ENCODE measurements at regions not wholly inside any gene's neighbourhood (a gene's known extent, or its start where the extent isn't known, plus 50 kb on each side); places are given as distances from the start of the nearest gene placed in this dataset.

DNA sequence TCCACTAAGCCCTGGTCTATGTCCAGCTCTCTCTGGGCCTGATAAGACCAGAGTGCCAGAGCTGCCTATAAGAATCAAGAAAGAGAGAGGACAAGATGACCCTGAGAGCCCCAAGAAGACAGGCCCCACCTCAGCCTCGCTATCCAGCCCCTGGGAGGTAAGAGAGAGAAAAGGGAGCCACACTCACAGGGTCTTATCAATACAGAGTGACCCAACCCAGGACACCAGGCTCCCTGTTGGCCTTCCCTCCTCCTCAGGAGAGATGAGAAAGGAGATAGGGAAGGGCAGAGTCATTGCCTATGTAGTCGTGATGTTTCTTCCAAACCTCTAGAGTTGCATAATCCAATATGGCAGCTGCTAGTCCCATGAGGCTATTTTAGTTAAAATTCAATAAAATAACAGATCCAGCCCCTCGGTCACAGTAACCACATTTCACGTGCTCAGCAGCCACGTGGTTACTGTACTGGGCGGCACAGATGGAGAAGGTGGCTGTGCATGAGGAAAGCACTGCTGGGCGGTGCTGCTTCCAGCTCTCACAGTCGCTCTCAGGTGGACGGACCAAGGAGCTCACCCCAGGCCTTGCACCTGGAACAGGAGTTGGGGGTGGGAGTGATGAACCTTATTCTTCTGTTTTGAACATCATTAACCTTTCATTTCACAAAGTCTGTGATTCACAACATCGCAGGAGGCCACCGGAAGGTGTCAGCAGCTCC lies 525.8 kb downstream of the SHQ1 start:
- Mint-ChIP-seq H3K27me3 (ENCODE audit: unreplicated experiment) (no peaks in the 10 kb centered on the region), H3K27ac (ENCODE audit: unreplicated experiment) (no peak overlapping the region), H3K36me3 (ENCODE audit: unreplicated experiment) (no peaks in the 10 kb centered on the region), H3K9me3 (ENCODE audit: unreplicated experiment) (no peaks in the 10 kb centered on the region), H3K4me3 (ENCODE audit: unreplicated experiment) (no peak overlapping the region), H3K4me1 (ENCODE audit: unreplicated experiment) (peaks cover 29% of the 10 kb centered on the region)
- TF ChIP-seq, protein P1, sequence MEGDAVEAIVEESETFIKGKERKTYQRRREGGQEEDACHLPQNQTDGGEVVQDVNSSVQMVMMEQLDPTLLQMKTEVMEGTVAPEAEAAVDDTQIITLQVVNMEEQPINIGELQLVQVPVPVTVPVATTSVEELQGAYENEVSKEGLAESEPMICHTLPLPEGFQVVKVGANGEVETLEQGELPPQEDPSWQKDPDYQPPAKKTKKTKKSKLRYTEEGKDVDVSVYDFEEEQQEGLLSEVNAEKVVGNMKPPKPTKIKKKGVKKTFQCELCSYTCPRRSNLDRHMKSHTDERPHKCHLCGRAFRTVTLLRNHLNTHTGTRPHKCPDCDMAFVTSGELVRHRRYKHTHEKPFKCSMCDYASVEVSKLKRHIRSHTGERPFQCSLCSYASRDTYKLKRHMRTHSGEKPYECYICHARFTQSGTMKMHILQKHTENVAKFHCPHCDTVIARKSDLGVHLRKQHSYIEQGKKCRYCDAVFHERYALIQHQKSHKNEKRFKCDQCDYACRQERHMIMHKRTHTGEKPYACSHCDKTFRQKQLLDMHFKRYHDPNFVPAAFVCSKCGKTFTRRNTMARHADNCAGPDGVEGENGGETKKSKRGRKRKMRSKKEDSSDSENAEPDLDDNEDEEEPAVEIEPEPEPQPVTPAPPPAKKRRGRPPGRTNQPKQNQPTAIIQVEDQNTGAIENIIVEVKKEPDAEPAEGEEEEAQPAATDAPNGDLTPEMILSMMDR (IDR thresholded peaks at IDR 0.05), result no peak
- DNase-seq (ENCODE audit: extremely low spot score, unreplicated experiment), result no peak

DNA sequence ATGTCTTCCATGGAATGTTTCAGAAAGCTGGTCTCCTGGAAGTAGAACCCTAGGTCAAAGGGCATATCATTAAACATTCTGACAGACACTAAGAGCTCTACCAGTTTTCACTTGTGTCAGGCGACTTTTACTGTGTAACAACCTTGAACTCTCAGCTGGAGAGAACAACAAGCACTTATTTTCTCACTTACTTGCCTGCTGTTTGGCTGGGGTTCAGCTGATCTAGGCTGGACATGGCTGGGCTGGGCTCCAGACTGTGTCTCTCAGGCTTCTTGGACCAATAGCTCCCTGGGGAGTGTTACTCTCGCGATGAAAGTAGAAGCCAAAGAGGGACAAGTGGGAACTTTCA lies 527.3 kb downstream of the SHQ1 start:
- no peak overlapping the region for H3K27ac Mint-ChIP-seq (ENCODE audit: unreplicated experiment)
- no peaks in the 10 kb centered on the region for H3K9me3 Mint-ChIP-seq (ENCODE audit: unreplicated experiment)
- H3K4me3 Mint-ChIP-seq (ENCODE audit: unreplicated experiment), result no peak overlapping the region
- no peak for DNase-seq (ENCODE audit: extremely low spot score, unreplicated experiment)
- peaks cover 44% of the 10 kb centered on the region for H3K4me1 Mint-ChIP-seq (ENCODE audit: unreplicated experiment)
- no peaks in the 10 kb centered on the region for H3K36me3 Mint-ChIP-seq (ENCODE audit: unreplicated experiment)
- TF ChIP-seq, protein P1 (IDR thresholded peaks at IDR 0.05), result no peak
- no peaks in the 10 kb centered on the region for H3K27me3 Mint-ChIP-seq (ENCODE audit: unreplicated experiment)

DNA sequence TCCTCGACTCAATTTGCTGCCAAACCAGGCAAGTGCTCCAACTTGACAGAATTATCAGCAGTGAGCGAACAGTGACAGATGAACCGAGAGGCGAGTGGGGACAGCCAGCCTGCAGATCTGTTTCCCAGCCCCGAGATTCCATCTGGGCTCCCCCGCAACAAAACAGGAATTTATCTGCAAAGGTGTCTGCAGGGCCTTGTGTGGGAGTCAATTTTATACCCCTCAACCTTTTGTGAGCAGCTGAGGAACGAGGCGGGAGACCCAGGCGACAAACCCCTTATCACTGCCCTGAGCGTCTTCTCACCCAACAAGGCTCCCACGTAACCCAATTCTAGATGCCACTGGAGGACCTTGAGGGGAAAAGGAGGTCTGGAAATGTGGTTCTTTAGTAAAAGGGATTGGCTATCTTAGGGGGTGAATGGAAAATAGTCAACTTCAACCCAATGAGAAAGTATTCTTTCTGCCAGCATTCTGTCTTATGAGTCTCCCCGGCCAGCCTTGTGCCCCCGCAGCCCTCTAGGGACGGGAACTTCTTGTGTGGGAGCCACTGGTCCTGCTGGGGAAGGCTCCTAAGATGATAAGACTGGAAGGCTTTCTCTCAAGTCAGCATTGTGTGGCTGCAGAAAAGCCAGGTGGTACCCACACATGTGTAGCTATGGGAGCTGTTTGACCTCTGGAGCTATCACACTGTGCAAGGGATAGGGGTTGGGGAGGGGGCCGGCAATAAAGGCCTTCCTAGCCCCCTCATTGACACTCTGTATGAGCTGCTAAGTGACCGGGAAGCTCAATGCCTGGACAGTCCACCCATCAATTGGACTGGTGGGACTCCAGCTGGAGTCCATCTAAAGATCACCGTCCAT lies 527.9 kb downstream of the SHQ1 start:
- TF ChIP-seq, protein P1 (IDR thresholded peaks at IDR 0.05), result no peak
- Mint-ChIP-seq H3K4me1 (ENCODE audit: unreplicated experiment) (peaks cover 47% of the 10 kb centered on the region), H3K27ac (ENCODE audit: unreplicated experiment) (no peak overlapping the region), H3K27me3 (ENCODE audit: unreplicated experiment) (no peaks in the 10 kb centered on the region), H3K36me3 (ENCODE audit: unreplicated experiment) (no peaks in the 10 kb centered on the region), H3K4me3 (ENCODE audit: unreplicated experiment) (no peak overlapping the region), H3K9me3 (ENCODE audit: unreplicated experiment) (no peaks in the 10 kb centered on the region)
- no peak for DNase-seq (ENCODE audit: extremely low spot score, unreplicated experiment)

DNA sequence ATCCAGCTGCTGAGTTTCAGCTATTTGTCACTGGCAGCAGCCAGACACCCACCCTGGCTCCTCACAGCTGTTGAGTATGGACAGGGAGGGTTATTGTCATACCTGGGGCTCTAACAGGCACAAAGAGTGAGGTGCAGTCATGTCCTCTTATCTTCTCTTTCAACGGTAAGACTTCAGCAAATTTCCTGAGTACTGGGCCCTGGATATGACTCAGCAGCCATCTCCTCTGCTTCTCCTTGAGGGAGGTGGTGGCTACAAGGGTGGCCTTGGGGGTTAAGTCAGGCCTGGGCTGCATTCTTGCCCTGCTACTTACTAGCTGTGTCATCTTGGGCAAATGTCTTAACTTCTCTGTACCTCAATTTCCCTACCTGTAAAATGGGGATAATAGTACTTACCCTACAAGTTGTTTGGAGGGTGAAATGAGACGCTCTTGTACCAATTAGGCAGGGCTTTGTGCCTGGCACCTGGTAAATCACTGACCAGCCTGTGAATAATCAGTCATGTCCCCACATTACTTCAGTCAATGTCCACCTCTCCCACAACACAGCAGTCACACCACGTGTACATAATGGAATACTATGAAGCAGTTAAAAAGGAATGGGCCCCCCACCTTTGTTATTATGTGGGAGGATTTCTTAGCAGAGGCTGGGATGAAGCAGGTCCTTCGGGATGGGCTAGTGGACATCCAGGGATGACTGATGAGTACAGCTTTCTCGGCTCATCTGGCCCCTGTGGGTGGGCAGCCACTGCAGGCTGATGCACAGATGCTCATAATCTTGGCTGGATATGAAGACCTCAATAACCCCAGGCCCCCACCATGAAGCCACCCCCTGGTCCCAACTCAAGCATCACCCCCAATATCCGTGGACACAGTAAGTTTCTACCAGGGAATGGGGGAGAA lies 528.8 kb downstream of the SHQ1 start:
- Mint-ChIP-seq H3K4me3 (ENCODE audit: unreplicated experiment) (no peak overlapping the region), H3K4me1 (ENCODE audit: unreplicated experiment) (peaks cover 47% of the 10 kb centered on the region), H3K27me3 (ENCODE audit: unreplicated experiment) (peaks cover 1% of the 10 kb centered on the region), H3K9me3 (ENCODE audit: unreplicated experiment) (no peaks in the 10 kb centered on the region), H3K36me3 (ENCODE audit: unreplicated experiment) (no peaks in the 10 kb centered on the region), H3K27ac (ENCODE audit: unreplicated experiment) (peak overlapping the region; percentile 79)
- TF ChIP-seq, protein P1 (IDR thresholded peaks at IDR 0.05), result no peak
- no peak for DNase-seq (ENCODE audit: extremely low spot score, unreplicated experiment)

All from osteocyte (in vitro differentiated cells).